Skeletal muscle satellite cell (primary cell): ENCODE measurements at regions not wholly inside any gene's neighbourhood (a gene's known extent, or its start where the extent isn't known, plus 50 kb on each side); places are given as distances from the start of the nearest gene placed in this dataset.

Source experiments
- H3K27me3 ChIP-seq: 2 replicates; pipeline ENCODE4 v1.7.0; 2013; ENCODE audit warnings: low read length; ENCODE audit not compliant: control insufficient read depth, insufficient read depth
- H3K36me3 ChIP-seq: 2 replicates; pipeline ENCODE4 v1.7.0; 2013; ENCODE audit warnings: mild to moderate bottlenecking, control low read depth, low read length; ENCODE audit not compliant: insufficient read depth
- H3K4me1 ChIP-seq: 2 replicates; pipeline ENCODE4 v1.7.0; 2013; ENCODE audit warnings: low read length; ENCODE audit not compliant: control insufficient read depth, insufficient read depth
- H3K4me2 ChIP-seq: 2 replicates; pipeline ENCODE4 v1.7.0; 2013; ENCODE audit warnings: mild to moderate bottlenecking, low read length
- H3K4me3 ChIP-seq: 2 replicates; pipeline ENCODE4 v1.7.0; 2013; ENCODE audit warnings: low read length
- H3K9ac ChIP-seq: 2 replicates; pipeline ENCODE4 v1.7.0; 2013; ENCODE audit warnings: mild to moderate bottlenecking, low read depth, low read length, moderate library complexity
- H3K9me3 ChIP-seq: replicated peaks from 2 replicates; pipeline ENCODE4 v1.7.0; 2013; ENCODE audit warnings: mild to moderate bottlenecking, control low read depth, low read length

DNA sequence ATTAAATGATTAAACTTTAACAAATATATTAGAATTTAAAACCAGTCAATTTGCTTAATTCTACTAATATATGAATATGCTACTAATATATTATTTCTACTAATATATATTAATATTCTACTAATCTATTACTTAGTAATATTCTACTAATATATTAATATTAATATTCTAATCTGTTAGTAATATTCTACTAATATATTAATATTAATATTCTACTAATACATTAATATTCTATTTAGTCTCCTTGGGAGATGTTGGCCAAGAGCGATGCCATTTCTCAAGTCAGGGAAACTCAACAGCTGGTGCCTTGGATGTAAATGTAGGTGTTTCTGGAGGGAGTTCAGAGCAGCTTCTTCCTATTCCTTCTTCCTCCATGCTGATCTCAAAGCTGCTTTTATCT, 259.2 kb upstream of the TMTC4 start:
- H3K27me3 ChIP-seq, result peaks cover 13% of the 10 kb centered on the region
- no peak overlapping the region for H3K9ac ChIP-seq
- H3K4me1 ChIP-seq, result no peaks in the 10 kb centered on the region
- no peak overlapping the region for H3K4me3 ChIP-seq
- no peak overlapping the region for H3K4me2 ChIP-seq
- H3K36me3 ChIP-seq, result no peaks in the 10 kb centered on the region
- H3K9me3 ChIP-seq, result no peaks in the 10 kb centered on the region

- peaks cover 20% of the 10 kb centered on the region for H3K27me3 ChIP-seq
- no peak overlapping the region for H3K9ac ChIP-seq
- no peaks in the 10 kb centered on the region for H3K9me3 ChIP-seq
- H3K36me3 ChIP-seq, result no peaks in the 10 kb centered on the region
- H3K4me3 ChIP-seq, result no peak overlapping the region
- no peaks in the 10 kb centered on the region for H3K4me1 ChIP-seq
- no peak overlapping the region for H3K4me2 ChIP-seq
Measured at GRCh38 chr13:100922599-100922998, 248.0 kb upstream of the TMTC4 start.

DNA sequence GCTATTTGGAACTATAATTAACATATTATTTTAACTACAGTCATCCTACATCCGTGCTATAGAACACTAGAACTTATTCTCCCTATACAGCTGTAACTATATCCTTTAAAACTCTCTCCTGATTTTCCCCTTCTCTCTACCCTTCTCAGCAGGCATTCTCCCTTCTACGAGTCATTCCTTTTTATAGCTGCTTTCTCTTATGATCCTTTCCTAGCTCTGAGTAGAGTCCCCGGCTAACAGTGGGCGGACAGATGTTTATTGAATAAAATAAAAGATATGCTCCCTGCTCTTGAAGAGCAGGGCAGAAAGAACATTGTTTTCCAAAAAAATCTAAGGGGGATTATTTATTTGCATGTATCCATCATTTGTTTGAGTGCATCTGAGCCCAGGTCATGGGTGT, 246.5 kb upstream of the TMTC4 start:
- Histone ChIP-seq H3K4me2 (no peak overlapping the region), H3K9me3 (no peaks in the 10 kb centered on the region), H3K36me3 (no peaks in the 10 kb centered on the region), H3K9ac (no peak overlapping the region), H3K27me3 (peaks cover 26% of the 10 kb centered on the region), H3K4me3 (no peak overlapping the region), H3K4me1 (no peaks in the 10 kb centered on the region)

GRCh38 chr13:100917011-100917410, 242.4 kb upstream of the TMTC4 start:
- Histone ChIP-seq H3K9me3 (no peaks in the 10 kb centered on the region), H3K4me1 (no peaks in the 10 kb centered on the region), H3K9ac (no peak overlapping the region), H3K4me2 (no peak overlapping the region), H3K4me3 (no peak overlapping the region), H3K27me3 (peaks cover 22% of the 10 kb centered on the region), H3K36me3 (no peaks in the 10 kb centered on the region)

GRCh38 chr13:100913143-100913542, 238.5 kb upstream of the TMTC4 start:
- no peaks in the 10 kb centered on the region for H3K4me1 ChIP-seq
- H3K4me2 ChIP-seq, result no peak overlapping the region
- H3K36me3 ChIP-seq, result no peaks in the 10 kb centered on the region
- peaks cover 11% of the 10 kb centered on the region for H3K27me3 ChIP-seq
- no peaks in the 10 kb centered on the region for H3K9me3 ChIP-seq
- H3K4me3 ChIP-seq, result no peak overlapping the region
- H3K9ac ChIP-seq, result no peak overlapping the region

DNA sequence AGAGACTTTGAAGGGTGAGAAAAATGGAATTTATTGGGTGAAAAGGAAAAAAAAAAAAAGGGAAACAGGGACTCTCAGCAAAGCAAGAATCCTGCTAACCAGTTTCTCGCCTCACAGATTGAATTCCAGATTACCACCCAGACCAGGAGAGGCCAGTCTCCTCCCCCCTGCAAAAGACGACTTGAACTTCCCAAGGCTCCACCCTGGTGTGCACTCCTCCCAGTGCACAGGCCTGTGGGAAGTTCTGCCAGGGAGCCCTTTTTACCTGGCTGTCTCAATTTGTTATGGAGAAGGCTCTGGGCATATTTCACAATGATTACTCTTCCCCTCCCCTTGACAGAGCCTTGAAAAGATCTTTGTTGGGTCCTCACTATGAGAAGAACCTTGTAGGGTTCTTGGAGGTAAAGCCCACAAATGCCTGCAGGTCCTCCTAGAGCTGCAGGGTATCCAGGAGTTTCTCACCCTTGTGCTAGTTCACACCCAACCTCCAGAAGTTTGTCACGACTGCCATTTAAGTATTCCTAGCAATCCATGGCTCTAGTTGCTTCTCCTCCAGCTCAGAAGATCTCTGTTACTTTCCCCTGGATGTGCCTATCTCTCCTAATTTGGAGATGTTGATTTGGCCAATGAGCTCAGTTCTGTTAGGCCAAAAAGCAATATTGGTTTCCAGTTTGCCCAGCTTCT, 229.8 kb upstream of the TMTC4 start:
- H3K9me3 ChIP-seq, result no peaks in the 10 kb centered on the region
- H3K4me1 ChIP-seq, result no peaks in the 10 kb centered on the region
- H3K27me3 ChIP-seq, result peaks cover 4% of the 10 kb centered on the region
- no peaks in the 10 kb centered on the region for H3K36me3 ChIP-seq
- H3K4me2 ChIP-seq, result no peak overlapping the region
- H3K9ac ChIP-seq, result no peak overlapping the region
- H3K4me3 ChIP-seq, result no peak overlapping the region

- Histone ChIP-seq H3K9ac (no peak overlapping the region), H3K4me3 (no peak overlapping the region), H3K36me3 (no peaks in the 10 kb centered on the region), H3K4me1 (no peaks in the 10 kb centered on the region), H3K4me2 (no peak overlapping the region), H3K9me3 (no peaks in the 10 kb centered on the region), H3K27me3 (peaks cover 4% of the 10 kb centered on the region)
Measured at GRCh38 chr13:100899720-100900316, 225.2 kb upstream of the TMTC4 start.

- Histone ChIP-seq H3K4me2 (no peak overlapping the region), H3K4me1 (no peaks in the 10 kb centered on the region), H3K9me3 (no peaks in the 10 kb centered on the region), H3K4me3 (no peak overlapping the region), H3K36me3 (no peaks in the 10 kb centered on the region), H3K9ac (no peak overlapping the region), H3K27me3 (no peaks in the 10 kb centered on the region)
Measured at GRCh38 chr13:100898431-100898830, 223.8 kb upstream of the TMTC4 start.

DNA sequence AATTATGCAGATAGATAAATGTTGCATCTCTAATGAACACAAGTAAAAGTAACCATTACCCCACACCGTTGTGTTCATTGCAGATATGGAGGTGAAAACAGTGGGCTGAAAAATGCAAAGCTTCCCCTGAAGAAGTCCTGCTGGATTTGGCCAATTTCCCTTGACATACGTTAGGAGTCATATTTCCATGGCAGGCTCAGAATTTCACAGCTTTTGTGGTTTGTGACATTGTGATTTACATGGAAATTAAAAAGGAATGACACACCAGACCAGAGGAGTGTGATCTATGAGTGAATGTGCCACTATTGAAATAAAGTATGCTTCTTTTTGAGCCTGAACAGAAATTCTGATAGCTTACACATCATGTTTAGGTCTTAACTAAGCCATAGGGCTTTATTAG, 221.1 kb upstream of the TMTC4 start:
- H3K4me2 ChIP-seq, result no peak overlapping the region
- H3K4me3 ChIP-seq, result no peak overlapping the region
- H3K9me3 ChIP-seq, result no peaks in the 10 kb centered on the region
- H3K4me1 ChIP-seq, result no peaks in the 10 kb centered on the region
- no peaks in the 10 kb centered on the region for H3K36me3 ChIP-seq
- H3K9ac ChIP-seq, result no peak overlapping the region
- H3K27me3 ChIP-seq, result no peaks in the 10 kb centered on the region

- Histone ChIP-seq H3K9me3 (no peaks in the 10 kb centered on the region), H3K9ac (no peak overlapping the region), H3K36me3 (no peaks in the 10 kb centered on the region), H3K4me3 (no peak overlapping the region), H3K4me2 (no peak overlapping the region), H3K4me1 (peaks cover 4% of the 10 kb centered on the region), H3K27me3 (no peaks in the 10 kb centered on the region)
Measured at GRCh38 chr13:100892981-100893380, 218.4 kb upstream of the TMTC4 start.

- H3K9ac ChIP-seq, result no peak overlapping the region
- no peak overlapping the region for H3K4me2 ChIP-seq
- H3K4me3 ChIP-seq, result no peak overlapping the region
Measured at GRCh38 chr13:100890645-100891044, 216.1 kb upstream of the TMTC4 start.

GRCh38 chr13:100887729-100888151, 213.1 kb upstream of the TMTC4 start:
- H3K9me3 ChIP-seq, result no peaks in the 10 kb centered on the region
- no peak overlapping the region for H3K9ac ChIP-seq
- H3K4me2 ChIP-seq, result no peak overlapping the region
- H3K4me3 ChIP-seq, result no peak overlapping the region
- no peaks in the 10 kb centered on the region for H3K36me3 ChIP-seq
- no peaks in the 10 kb centered on the region for H3K27me3 ChIP-seq
- H3K4me1 ChIP-seq, result peaks cover 13% of the 10 kb centered on the region

More at GRCh38 chr13:100890645-100891044, 216.1 kb upstream of the TMTC4 start:
- no peaks in the 10 kb centered on the region for H3K27me3 ChIP-seq
- H3K9me3 ChIP-seq, result no peaks in the 10 kb centered on the region
- H3K36me3 ChIP-seq, result no peaks in the 10 kb centered on the region
- peaks cover 13% of the 10 kb centered on the region for H3K4me1 ChIP-seq
